Testis (tissue), 2 donors: ENCODE measurements at regions not wholly inside any gene's neighbourhood (a gene's known extent, or its start where the extent isn't known, plus 50 kb on each side); places are given as distances from the start of the nearest gene placed in this dataset.

Experiments used
- DNase-seq: peaks from one replicate; pipeline ENCODE4 v3.0.0-alpha.2; 2019
- H3K27ac ChIP-seq, 2 donors: fragments of 200-600 bp; sonication (generic); one replicate each; pipeline ENCODE4 v1.5.1; 2019
- H3K27me3 ChIP-seq: fragments of 200-600 bp; sonication (generic); one replicate; pipeline ENCODE4 v1.5.1; 2019
- H3K36me3 ChIP-seq: fragments of 200-600 bp; sonication (generic); one replicate; pipeline ENCODE4 v1.5.1; 2017; ENCODE audit warnings: low read depth; ENCODE audit errors: missing control alignments
- H3K4me1 ChIP-seq: fragments of 200-600 bp; sonication (generic); one replicate; pipeline ENCODE4 v1.5.1; 2019
- H3K4me3 ChIP-seq, 2 donors: fragments of 200-600 bp; sonication (generic); one replicate each; pipeline ENCODE4 v1.5.1; 2017 to 2019
- H3K9me3 ChIP-seq: fragments of 200-600 bp; sonication (generic); one replicate; pipeline ENCODE4 v1.5.1; 2017
- POLR2A ChIP-seq: fragments of 450-650 bp; IDR thresholded peaks from one replicate; pipeline ENCODE4 v1.6.1; 2017; ENCODE audit warnings: antibody characterized with exemption, mild to moderate bottlenecking, moderate library complexity
- WGBS, 2 donors: methylation state at CpG; one replicate each; pipeline ENCODE4 v1.1.5; 2018; 5-methylcytosine and 5-hydroxymethylcytosine counted together
- intact Hi-C: fragments of 100-400 bp; cut with DNase I; formaldehyde crosslinking; loops from one replicate; pipeline ENCODE4 v1.15.1; 2023; ENCODE audit warnings: low total_unique reads
- TF ChIP-seq, protein P1 (sequence below), 3 experiments: fragments of 450-650 bp in 2 of 3; fragments of 200-600 bp in 1 of 3; sonication (generic) in 1 of 3; IDR thresholded peaks; one replicate each; pipeline ENCODE4 v1.5.1; 2016 to 2019; ENCODE audit warnings: antibody characterized with exemption in 3 of 3, mild to moderate bottlenecking in 2 of 3, moderate library complexity in 1 of 3

- Histone ChIP-seq H3K4me1 (peaks cover 4% of the 10 kb centered on the region), H3K27me3 (no peaks in the 10 kb centered on the region), H3K27ac (no peak overlapping the region), H3K36me3 (no peaks in the 10 kb centered on the region), H3K4me3 (no peak overlapping the region), H3K9me3 (no peaks in the 10 kb centered on the region)
- intact Hi-C loops = no loop called here
- WGBS, 2 donors = 88 to 89% methylated on average over 5 of the region's 5 CpGs
- DNase-seq = no peak
- TF ChIP-seq POLR2A = no peak
- TF ChIP-seq, protein P1, sequence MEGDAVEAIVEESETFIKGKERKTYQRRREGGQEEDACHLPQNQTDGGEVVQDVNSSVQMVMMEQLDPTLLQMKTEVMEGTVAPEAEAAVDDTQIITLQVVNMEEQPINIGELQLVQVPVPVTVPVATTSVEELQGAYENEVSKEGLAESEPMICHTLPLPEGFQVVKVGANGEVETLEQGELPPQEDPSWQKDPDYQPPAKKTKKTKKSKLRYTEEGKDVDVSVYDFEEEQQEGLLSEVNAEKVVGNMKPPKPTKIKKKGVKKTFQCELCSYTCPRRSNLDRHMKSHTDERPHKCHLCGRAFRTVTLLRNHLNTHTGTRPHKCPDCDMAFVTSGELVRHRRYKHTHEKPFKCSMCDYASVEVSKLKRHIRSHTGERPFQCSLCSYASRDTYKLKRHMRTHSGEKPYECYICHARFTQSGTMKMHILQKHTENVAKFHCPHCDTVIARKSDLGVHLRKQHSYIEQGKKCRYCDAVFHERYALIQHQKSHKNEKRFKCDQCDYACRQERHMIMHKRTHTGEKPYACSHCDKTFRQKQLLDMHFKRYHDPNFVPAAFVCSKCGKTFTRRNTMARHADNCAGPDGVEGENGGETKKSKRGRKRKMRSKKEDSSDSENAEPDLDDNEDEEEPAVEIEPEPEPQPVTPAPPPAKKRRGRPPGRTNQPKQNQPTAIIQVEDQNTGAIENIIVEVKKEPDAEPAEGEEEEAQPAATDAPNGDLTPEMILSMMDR (IDR thresholded peaks at IDR 0.05) = no peak
These were observed 249.9 kb downstream of the CBLN4 start for GRCh38 chr20:55755411-55755810.

- H3K4me1 ChIP-seq = no peaks in the 10 kb centered on the region
- TF ChIP-seq POLR2A = no peak
- TF ChIP-seq, protein P1 (IDR thresholded peaks at IDR 0.05) = no peak
- DNase-seq = no peak
- H3K9me3 ChIP-seq = no peaks in the 10 kb centered on the region
- intact Hi-C loops = no loop called here
- H3K4me3 ChIP-seq = no peak overlapping the region
- 91 to 93% methylated on average over 1 of the region's 1 CpG for WGBS, 2 donors
- no peaks in the 10 kb centered on the region for H3K36me3 ChIP-seq
- no peak overlapping the region for H3K27ac ChIP-seq
- H3K27me3 ChIP-seq = no peaks in the 10 kb centered on the region
These were observed 258.6 kb downstream of the CBLN4 start for GRCh38 chr20:55746723-55747122.

- H3K9me3 ChIP-seq = no peaks in the 10 kb centered on the region
- intact Hi-C loops = no loop called here
- 74 to 82% methylated on average over 1 of the region's 1 CpG for WGBS, 2 donors
These were observed 259.5 kb downstream of the CBLN4 start for GRCh38 chr20:55745840-55746239.

DNA sequence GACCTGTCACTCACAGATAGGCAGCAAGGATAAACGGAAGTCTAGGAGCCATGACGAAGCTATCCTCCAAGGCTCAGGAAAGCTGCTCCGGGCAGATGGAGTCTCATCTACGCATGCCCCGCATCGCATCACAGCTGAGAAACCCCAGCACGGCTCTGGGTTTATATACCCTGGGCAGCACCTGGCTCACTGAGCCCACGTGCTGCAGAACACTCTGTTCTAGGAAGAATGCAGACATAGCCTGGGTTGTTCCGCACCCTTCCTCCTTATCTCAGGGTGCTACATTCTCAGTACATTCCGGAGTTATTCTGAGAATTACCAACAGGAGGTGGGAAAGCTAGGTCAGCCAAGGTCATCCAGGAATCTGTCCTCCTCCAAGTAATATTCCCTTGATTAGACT is 260.4 kb downstream of the CBLN4 start:
- 7 to 25% methylated on average over 9 to 10 of the region's 10 CpGs for WGBS, 2 donors
- peak overlapping the region; percentile 60 to 81 for H3K27ac ChIP-seq
- TF ChIP-seq POLR2A = no peak
- TF ChIP-seq, protein P1 (IDR thresholded peaks at IDR 0.05) = peak in 1 of 3 experiments; percentile 4

More at GRCh38 chr20:55745840-55746239, 259.5 kb downstream of the CBLN4 start:
- Histone ChIP-seq H3K36me3 (no peaks in the 10 kb centered on the region), H3K4me1 (no peaks in the 10 kb centered on the region), H3K27me3 (no peaks in the 10 kb centered on the region), H3K4me3 (no peak overlapping the region), H3K27ac (peak overlapping the region in 1 of 2 donors; percentile 81)
- TF ChIP-seq, protein P1 (IDR thresholded peaks at IDR 0.05) = no peak
- no peak for TF ChIP-seq POLR2A
- no peak for DNase-seq

DNA sequence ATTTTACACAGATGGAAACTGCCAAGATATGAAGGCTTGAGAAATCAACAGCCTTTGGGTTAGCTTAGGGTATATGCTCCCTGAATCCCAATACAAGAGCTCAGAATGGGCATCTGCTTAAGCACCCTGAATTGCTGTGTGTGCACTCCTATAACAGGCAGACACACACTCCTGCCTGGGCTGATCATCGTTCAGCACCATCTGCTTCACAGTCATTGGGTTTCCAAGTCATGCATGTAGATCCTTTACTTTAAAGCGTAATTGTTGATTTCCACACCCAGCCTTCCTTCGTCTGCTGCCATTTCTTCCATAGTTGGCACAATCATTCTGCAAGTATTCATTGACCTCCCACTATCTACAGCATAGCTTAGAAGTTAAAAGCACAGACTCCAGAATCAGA is 263.5 kb downstream of the CBLN4 start:
- Histone ChIP-seq H3K36me3 (no peaks in the 10 kb centered on the region), H3K27ac (no peak overlapping the region), H3K4me1 (no peaks in the 10 kb centered on the region), H3K4me3 (no peak overlapping the region), H3K27me3 (no peaks in the 10 kb centered on the region), H3K9me3 (no peaks in the 10 kb centered on the region)
- TF ChIP-seq, protein P1 (IDR thresholded peaks at IDR 0.05) = no peak
- TF ChIP-seq POLR2A = no peak
- intact Hi-C loops = no loop called here
- WGBS, 2 donors = 76 to 89% methylated on average over 3 of the region's 3 CpGs
- no peak for DNase-seq

More for the DNA sequence above, 260.4 kb downstream of the CBLN4 start:
- Histone ChIP-seq H3K9me3 (no peaks in the 10 kb centered on the region), H3K27me3 (no peaks in the 10 kb centered on the region), H3K4me3 (peak overlapping the region; percentile 42 to 48), H3K36me3 (no peaks in the 10 kb centered on the region), H3K4me1 (no peaks in the 10 kb centered on the region)
- peak; percentile 74 for DNase-seq
- intact Hi-C loops = no loop called here
